ENCODE measurements at regions not wholly inside any gene's neighbourhood (a gene's known extent, or its start where the extent isn't known, plus 50 kb on each side); places are given as distances from the start of the nearest gene placed in this dataset.

GRCh38 chr21:32055305-32055704 lies 182.5 kb downstream of the HUNK start:
- TF ChIP-seq, protein P1, sequence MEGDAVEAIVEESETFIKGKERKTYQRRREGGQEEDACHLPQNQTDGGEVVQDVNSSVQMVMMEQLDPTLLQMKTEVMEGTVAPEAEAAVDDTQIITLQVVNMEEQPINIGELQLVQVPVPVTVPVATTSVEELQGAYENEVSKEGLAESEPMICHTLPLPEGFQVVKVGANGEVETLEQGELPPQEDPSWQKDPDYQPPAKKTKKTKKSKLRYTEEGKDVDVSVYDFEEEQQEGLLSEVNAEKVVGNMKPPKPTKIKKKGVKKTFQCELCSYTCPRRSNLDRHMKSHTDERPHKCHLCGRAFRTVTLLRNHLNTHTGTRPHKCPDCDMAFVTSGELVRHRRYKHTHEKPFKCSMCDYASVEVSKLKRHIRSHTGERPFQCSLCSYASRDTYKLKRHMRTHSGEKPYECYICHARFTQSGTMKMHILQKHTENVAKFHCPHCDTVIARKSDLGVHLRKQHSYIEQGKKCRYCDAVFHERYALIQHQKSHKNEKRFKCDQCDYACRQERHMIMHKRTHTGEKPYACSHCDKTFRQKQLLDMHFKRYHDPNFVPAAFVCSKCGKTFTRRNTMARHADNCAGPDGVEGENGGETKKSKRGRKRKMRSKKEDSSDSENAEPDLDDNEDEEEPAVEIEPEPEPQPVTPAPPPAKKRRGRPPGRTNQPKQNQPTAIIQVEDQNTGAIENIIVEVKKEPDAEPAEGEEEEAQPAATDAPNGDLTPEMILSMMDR (IDR thresholded peaks at IDR 0.05) = no peak
- TF ChIP-seq POLR2A (IDR thresholded peaks at IDR 0.05) = no peak
